Thyroid gland (tissue), 4 donors: ENCODE measurements at regions not wholly inside any gene's neighbourhood (a gene's known extent, or its start where the extent isn't known, plus 50 kb on each side); places are given as distances from the start of the nearest gene placed in this dataset.
"Not testable (repeated sequence)": the region's sequence is repeated elsewhere in the genome, so short reads cannot be mapped to it uniquely, and the experiment has no call there.

Experiments used
- CTCF ChIP-seq, 6 experiments: fragments of 200-600 bp in 3 of 6; fragments of 450-650 bp in 3 of 6; sonication (generic) in 3 of 6; IDR thresholded peaks; one replicate each; pipeline ENCODE4 v1.5.1; 2016 to 2019; ENCODE audit warnings: antibody characterized with exemption in 6 of 6, mild to moderate bottlenecking in 2 of 6, inconsistent platforms in 1 of 6, moderate library complexity in 1 of 6
- POLR2A ChIP-seq, 2 donors: fragments of 450-650 bp; IDR thresholded peaks; one replicate each; pipeline ENCODE4 v1.6.1; 2017; ENCODE audit warnings: antibody characterized with exemption in 2 of 2, mild to moderate bottlenecking in 2 of 2, moderate library complexity in 1 of 2

GRCh38 chr10:63682698-63683052 lies 161.5 kb downstream of the REEP3 start:
- TF ChIP-seq CTCF, POLR2A (IDR thresholded peaks at IDR 0.05): not testable (repeated sequence)
